Calu3 (cell line): ENCODE measurements at regions not wholly inside any gene's neighbourhood (a gene's known extent, or its start where the extent isn't known, plus 50 kb on each side); places are given as distances from the start of the nearest gene placed in this dataset.

ENCODE experiments used
- BruUV-seq: library from RNA; stranded (reverse); fragments of 400-500 nt; replicated peaks from 2 replicates; lab custom pipeline; 2021; lab: Mats Ljungman, UMichigan
- CTCF ChIA-PET: fragments of 300-600 bp; sonication (Branson Sonifier 250); formaldehyde crosslinking; loops from one replicate; lab custom pipeline; 2022; ENCODE audit warnings: antibody characterized with exemption; lab: Charles Lee
- DNase-seq: peaks from one replicate; pipeline ENCODE4 v3.0.0; 2022
- H3K27ac Mint-ChIP-seq: one replicate; pipeline ENCODE4 v1.8.0; 2022; ENCODE audit warnings: mixed read lengths; ENCODE audit not compliant: unreplicated experiment
- H3K27me3 Mint-ChIP-seq: one replicate; pipeline ENCODE4 v1.8.0; 2022; ENCODE audit warnings: mixed read lengths; ENCODE audit not compliant: unreplicated experiment
- H3K36me3 Mint-ChIP-seq: one replicate; pipeline ENCODE4 v1.8.0; 2022; ENCODE audit warnings: mild to moderate bottlenecking, moderate library complexity, mixed read lengths; ENCODE audit not compliant: insufficient read depth, unreplicated experiment
- H3K4me1 Mint-ChIP-seq: one replicate; pipeline ENCODE4 v1.8.0; 2022; ENCODE audit warnings: mild to moderate bottlenecking, low read depth, mixed read lengths; ENCODE audit not compliant: unreplicated experiment
- H3K4me3 Mint-ChIP-seq: one replicate; pipeline ENCODE4 v1.8.0; 2022; ENCODE audit warnings: mild to moderate bottlenecking, low read depth, moderate library complexity, mixed read lengths; ENCODE audit not compliant: unreplicated experiment
- H3K9me3 Mint-ChIP-seq: one replicate; pipeline ENCODE4 v1.8.0; 2022; ENCODE audit warnings: low read depth, mixed read lengths; ENCODE audit not compliant: unreplicated experiment
- CTCF ChIP-seq: fragments of 200-600 bp; IDR thresholded peaks from one replicate; pipeline ENCODE4 v1.8.0; 2022; ENCODE audit warnings: antibody characterized with exemption; ENCODE audit not compliant: unreplicated experiment
- intact Hi-C: fragments of 100-400 bp; cut with micrococcal nuclease; formaldehyde crosslinking; loops from one replicate; pipeline ENCODE4 v1.10.0; 2022; ENCODE audit not compliant: unreplicated experiment

- no peak for DNase-seq
- H3K27me3 Mint-ChIP-seq, result no peaks in the 10 kb centered on the region
- H3K27ac Mint-ChIP-seq, result no peak overlapping the region
- CTCF ChIA-PET, result interaction anchor here (0.9 kb wide), 1 partner anchor 865 kb away, joined by 3 read pairs; no protein-coding TSS in a partner anchor
- no peak for TF ChIP-seq CTCF
- no TSS peak for BruUV-seq
- H3K4me1 Mint-ChIP-seq, result peaks cover 25% of the 10 kb centered on the region
- H3K9me3 Mint-ChIP-seq, result no peaks in the 10 kb centered on the region
- no peak overlapping the region for H3K4me3 Mint-ChIP-seq
- no peaks in the 10 kb centered on the region for H3K36me3 Mint-ChIP-seq
- intact Hi-C loops, result loop anchor here (10.0 kb wide), 1 partner anchor 162 kb away; no protein-coding TSS in a partner anchor
These were observed 479.4 kb downstream of the AGTPBP1 start for GRCh38 chr9:85262333-85262732.

- no peak overlapping the region for H3K27ac Mint-ChIP-seq
- H3K36me3 Mint-ChIP-seq, result no peaks in the 10 kb centered on the region
- no peak for DNase-seq
- CTCF ChIA-PET, result no interaction called here
- H3K4me3 Mint-ChIP-seq, result no peak overlapping the region
- peaks cover 3% of the 10 kb centered on the region for H3K9me3 Mint-ChIP-seq
- no peak for TF ChIP-seq CTCF
- H3K4me1 Mint-ChIP-seq, result peaks cover 25% of the 10 kb centered on the region
- no TSS peak for BruUV-seq
- H3K27me3 Mint-ChIP-seq, result no peaks in the 10 kb centered on the region
- intact Hi-C loops, result loop anchor here (10.0 kb wide), 1 partner anchor 164 kb away; no protein-coding TSS in a partner anchor
These were observed 481.4 kb downstream of the AGTPBP1 start for GRCh38 chr9:85260275-85260845.

- peak overlapping the region; percentile 62 for H3K4me3 Mint-ChIP-seq
- peak overlapping the region; percentile 87 for H3K27ac Mint-ChIP-seq
- CTCF ChIA-PET, result interaction anchor here (0.5 to 1.5 kb wide), 9 partner anchors 10 to 862 kb away, joined by 3 to 7 read pairs (median 4); no protein-coding TSS in a partner anchor
These were observed 482.9 kb downstream of the AGTPBP1 start for GRCh38 chr9:85258823-85259370.

GRCh38 chr9:85258236-85258635, 483.5 kb downstream of the AGTPBP1 start:
- intact Hi-C loops, result loop anchor here (2.0 to 10.0 kb wide), 4 partner anchors 303 to 561 kb away; no protein-coding TSS in a partner anchor
- no peak for TF ChIP-seq CTCF
- no TSS peak for BruUV-seq
- H3K9me3 Mint-ChIP-seq, result peaks cover 3% of the 10 kb centered on the region
- H3K27ac Mint-ChIP-seq, result peak overlapping the region; percentile 87
- H3K4me3 Mint-ChIP-seq, result peak overlapping the region; percentile 62
- peaks cover 25% of the 10 kb centered on the region for H3K4me1 Mint-ChIP-seq
- peak; percentile 15 for DNase-seq
- H3K27me3 Mint-ChIP-seq, result no peaks in the 10 kb centered on the region
- CTCF ChIA-PET, result interaction anchor here (0.7 to 1.5 kb wide), 8 partner anchors 10 to 861 kb away, joined by 3 to 7 read pairs (median 4); no protein-coding TSS in a partner anchor
- no peaks in the 10 kb centered on the region for H3K36me3 Mint-ChIP-seq

More at GRCh38 chr9:85258823-85259370, 482.9 kb downstream of the AGTPBP1 start:
- H3K9me3 Mint-ChIP-seq, result peaks cover 3% of the 10 kb centered on the region
- intact Hi-C loops, result loop anchor here (2.0 to 10.0 kb wide), 4 partner anchors 304 to 562 kb away; no protein-coding TSS in a partner anchor
- no peaks in the 10 kb centered on the region for H3K36me3 Mint-ChIP-seq
- BruUV-seq, result no TSS peak
- TF ChIP-seq CTCF, result peak; percentile 45
- peak; percentile 74 for DNase-seq
- H3K27me3 Mint-ChIP-seq, result no peaks in the 10 kb centered on the region
- peaks cover 25% of the 10 kb centered on the region for H3K4me1 Mint-ChIP-seq
